Mucosa of stomach (tissue), 1 donor: ENCODE measurements at regions not wholly inside any gene's neighbourhood (a gene's known extent, or its start where the extent isn't known, plus 50 kb on each side); places are given as distances from the start of the nearest gene placed in this dataset.

ENCODE experiments used
- H3K27me3 ChIP-seq: one replicate; pipeline ENCODE4 v1.7.0; 2013; ENCODE audit warnings: mild to moderate bottlenecking, low read length; ENCODE audit not compliant: control insufficient read depth, insufficient read depth
- H3K36me3 ChIP-seq: one replicate; pipeline ENCODE4 v1.7.0; 2013; ENCODE audit warnings: low read length; ENCODE audit not compliant: control insufficient read depth, insufficient read depth
- H3K4me1 ChIP-seq: one replicate; pipeline ENCODE4 v1.7.0; 2013; ENCODE audit warnings: mild to moderate bottlenecking, low read length; ENCODE audit not compliant: control insufficient read depth, insufficient read depth
- H3K4me3 ChIP-seq: one replicate; pipeline ENCODE4 v1.7.0; 2013; ENCODE audit warnings: low read length
- H3K9ac ChIP-seq: one replicate; pipeline ENCODE4 v1.7.0; 2013; ENCODE audit warnings: mild to moderate bottlenecking, low read length, moderate library complexity
- H3K9me3 ChIP-seq: one replicate; pipeline ENCODE4 v1.7.0; 2013; ENCODE audit warnings: mild to moderate bottlenecking, low read length, moderate library complexity; ENCODE audit not compliant: control insufficient read depth
- donor health status: Pancreatic carcinoma.

DNA sequence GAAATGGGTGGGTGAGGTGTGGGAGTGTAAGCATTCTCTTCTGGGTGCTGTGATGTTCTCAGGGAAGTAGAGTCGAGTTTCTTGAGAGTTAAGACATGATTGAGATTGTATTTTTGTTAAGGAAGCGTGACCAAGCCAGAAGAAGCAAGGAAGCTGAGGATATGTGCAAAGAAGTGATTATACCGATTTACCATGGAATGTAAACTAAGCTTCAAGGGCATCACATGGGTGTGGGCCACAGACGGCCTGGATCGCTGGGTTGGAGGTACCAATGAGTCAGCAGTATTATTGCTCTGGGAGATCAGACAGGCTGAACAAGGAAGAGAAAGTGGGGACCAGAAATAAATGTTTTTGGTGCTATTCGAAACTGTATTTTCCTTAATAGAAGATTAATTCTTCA lies 184.1 kb upstream of the GMDS start:
- no peaks in the 10 kb centered on the region for H3K27me3 ChIP-seq
- no peaks in the 10 kb centered on the region for H3K4me1 ChIP-seq
- H3K9me3 ChIP-seq, result no peaks in the 10 kb centered on the region
- H3K36me3 ChIP-seq, result no peaks in the 10 kb centered on the region
- H3K4me3 ChIP-seq, result no peak overlapping the region
- H3K9ac ChIP-seq, result no peak overlapping the region

DNA sequence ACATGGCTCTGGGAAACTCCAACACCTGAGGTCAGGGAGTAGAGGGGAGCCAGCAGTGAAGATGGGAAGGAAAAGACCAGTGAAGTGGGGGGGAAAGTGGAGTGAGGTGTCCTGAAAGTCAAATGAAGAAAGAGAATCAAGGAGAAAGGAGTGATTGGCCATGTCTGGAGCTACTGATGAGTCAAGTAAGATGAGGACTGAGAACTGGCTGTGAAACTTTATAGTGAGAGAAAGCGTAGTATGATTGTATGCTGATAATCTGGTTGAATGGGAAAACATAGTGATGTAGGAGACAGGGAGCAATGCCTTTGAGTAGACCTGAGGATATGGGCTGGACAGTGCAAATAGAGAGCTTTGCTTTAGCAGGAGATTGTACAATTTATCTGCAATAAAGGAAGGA lies 183.6 kb upstream of the GMDS start:
- Histone ChIP-seq H3K36me3 (no peaks in the 10 kb centered on the region), H3K9ac (no peak overlapping the region), H3K4me3 (no peak overlapping the region), H3K9me3 (no peaks in the 10 kb centered on the region), H3K4me1 (no peaks in the 10 kb centered on the region), H3K27me3 (no peaks in the 10 kb centered on the region)

GRCh38 chr6:2426561-2427340 lies 181.3 kb upstream of the GMDS start:
- Histone ChIP-seq H3K9me3 (no peaks in the 10 kb centered on the region), H3K36me3 (no peaks in the 10 kb centered on the region), H3K4me1 (no peaks in the 10 kb centered on the region), H3K4me3 (no peak overlapping the region), H3K9ac (no peak overlapping the region), H3K27me3 (no peaks in the 10 kb centered on the region)

- no peak overlapping the region for H3K4me3 ChIP-seq
- H3K27me3 ChIP-seq, result no peaks in the 10 kb centered on the region
- H3K9me3 ChIP-seq, result no peaks in the 10 kb centered on the region
- no peaks in the 10 kb centered on the region for H3K4me1 ChIP-seq
- H3K9ac ChIP-seq, result no peak overlapping the region
- H3K36me3 ChIP-seq, result no peaks in the 10 kb centered on the region
These were observed 170.8 kb upstream of the GMDS start for GRCh38 chr6:2416128-2416712.

- no peak overlapping the region for H3K9ac ChIP-seq
- H3K9me3 ChIP-seq, result no peaks in the 10 kb centered on the region
These were observed 169.6 kb upstream of the GMDS start for GRCh38 chr6:2414885-2415547.

GRCh38 chr6:2412731-2413130 lies 167.3 kb upstream of the GMDS start:
- Histone ChIP-seq H3K9me3 (no peaks in the 10 kb centered on the region), H3K9ac (no peak overlapping the region), H3K27me3 (no peaks in the 10 kb centered on the region), H3K4me1 (no peaks in the 10 kb centered on the region), H3K4me3 (no peak overlapping the region), H3K36me3 (no peaks in the 10 kb centered on the region)

More at GRCh38 chr6:2414885-2415547, 169.6 kb upstream of the GMDS start:
- no peaks in the 10 kb centered on the region for H3K36me3 ChIP-seq
- H3K4me1 ChIP-seq, result no peaks in the 10 kb centered on the region
- no peak overlapping the region for H3K4me3 ChIP-seq
- no peaks in the 10 kb centered on the region for H3K27me3 ChIP-seq

DNA sequence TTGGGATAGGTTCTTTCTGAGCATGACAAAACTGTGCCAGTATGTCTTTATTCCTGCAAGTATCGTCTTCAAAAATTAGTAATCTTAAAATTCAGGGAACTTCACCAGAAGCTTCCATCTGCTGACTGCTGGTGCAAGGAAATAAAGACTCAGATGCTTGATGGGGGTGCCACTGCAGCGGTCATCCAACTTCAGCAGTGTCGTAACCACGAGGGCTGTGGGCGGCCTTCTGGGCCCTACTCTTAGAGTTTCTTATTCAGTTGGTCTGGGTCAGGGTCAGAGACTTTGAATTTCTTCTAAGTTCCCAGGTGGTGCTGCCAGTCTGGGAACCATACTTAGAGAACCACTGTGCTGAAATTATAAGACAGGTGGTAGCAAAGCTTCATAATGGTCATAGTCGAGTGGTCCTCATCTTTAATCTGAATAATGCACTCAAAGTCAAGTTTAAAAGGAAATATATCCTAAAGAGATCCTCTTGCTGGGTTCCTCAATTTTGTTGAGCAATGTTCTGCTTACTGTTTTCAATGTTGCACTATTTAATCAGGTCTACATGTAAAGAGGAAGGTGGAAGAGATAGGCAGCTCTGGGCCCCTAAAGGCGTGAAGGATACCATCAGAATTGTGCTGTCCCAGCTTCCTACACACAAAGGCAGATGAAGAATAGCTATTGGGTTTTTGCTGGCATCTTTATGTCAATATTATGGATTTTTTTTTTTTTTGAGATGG lies 165.4 kb upstream of the GMDS start:
- Histone ChIP-seq H3K36me3 (no peaks in the 10 kb centered on the region), H3K27me3 (no peaks in the 10 kb centered on the region), H3K9me3 (no peaks in the 10 kb centered on the region), H3K4me3 (no peak overlapping the region), H3K9ac (no peak overlapping the region), H3K4me1 (no peaks in the 10 kb centered on the region)

- Histone ChIP-seq H3K36me3 (no peaks in the 10 kb centered on the region), H3K4me1 (no peaks in the 10 kb centered on the region), H3K9me3 (no peaks in the 10 kb centered on the region), H3K9ac (no peak overlapping the region), H3K4me3 (no peak overlapping the region), H3K27me3 (no peaks in the 10 kb centered on the region)
These were observed 162.1 kb upstream of the GMDS start for GRCh38 chr6:2407525-2407924.

GRCh38 chr6:2404211-2404929 lies 159.0 kb upstream of the GMDS start:
- Histone ChIP-seq H3K27me3 (no peaks in the 10 kb centered on the region), H3K9ac (no peak overlapping the region), H3K4me3 (no peak overlapping the region), H3K36me3 (no peaks in the 10 kb centered on the region), H3K9me3 (no peaks in the 10 kb centered on the region), H3K4me1 (no peaks in the 10 kb centered on the region)

GRCh38 chr6:2403546-2403945 lies 158.1 kb upstream of the GMDS start:
- H3K36me3 ChIP-seq, result no peaks in the 10 kb centered on the region

DNA sequence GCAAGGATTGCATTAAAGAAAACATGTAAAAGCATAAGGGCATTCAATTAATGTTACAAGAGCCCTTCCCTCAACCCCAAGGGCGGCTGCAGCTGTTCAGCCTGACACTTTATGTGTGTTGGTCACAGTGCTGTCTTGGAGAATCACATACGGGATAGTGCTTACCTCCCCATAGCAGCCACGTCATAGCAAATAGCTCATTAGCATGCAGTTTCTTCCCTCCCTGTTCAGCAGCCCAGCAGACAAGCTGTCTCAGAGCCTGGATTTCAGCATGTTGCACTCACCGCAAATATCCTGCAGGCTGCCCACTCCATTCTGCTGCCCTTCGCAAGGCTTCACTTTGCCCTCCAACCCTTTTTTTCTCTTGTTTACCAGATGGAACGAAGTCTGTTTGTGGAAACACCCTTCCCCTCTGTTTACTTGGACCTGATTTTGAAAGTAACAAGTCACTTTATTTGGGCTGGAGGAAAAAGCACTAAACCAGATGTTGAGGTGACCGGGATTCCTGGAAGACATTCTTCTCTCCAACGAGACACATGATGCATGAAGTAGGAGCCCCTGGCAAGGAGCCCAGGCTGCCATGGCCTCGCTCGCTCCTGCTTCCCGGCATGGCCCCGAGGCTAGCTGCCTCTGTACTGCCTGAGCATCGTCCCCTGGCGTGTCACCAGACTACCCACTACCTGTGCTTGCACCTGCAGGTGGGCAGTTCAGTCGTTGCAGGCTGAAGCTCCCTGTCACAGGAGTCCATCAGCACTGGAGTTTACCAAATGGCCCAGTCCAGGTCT lies 151.6 kb upstream of the GMDS start:
- Histone ChIP-seq H3K9me3 (no peaks in the 10 kb centered on the region), H3K27me3 (no peaks in the 10 kb centered on the region), H3K4me1 (no peaks in the 10 kb centered on the region), H3K4me3 (no peak overlapping the region), H3K9ac (no peak overlapping the region), H3K36me3 (no peaks in the 10 kb centered on the region)

More at GRCh38 chr6:2403546-2403945, 158.1 kb upstream of the GMDS start:
- Histone ChIP-seq H3K4me1 (no peaks in the 10 kb centered on the region), H3K9ac (no peak overlapping the region), H3K27me3 (no peaks in the 10 kb centered on the region), H3K4me3 (no peak overlapping the region), H3K9me3 (no peaks in the 10 kb centered on the region)
